Gastroesophageal sphincter (tissue), 4 donors: ENCODE measurements at regions not wholly inside any gene's neighbourhood (a gene's known extent, or its start where the extent isn't known, plus 50 kb on each side); places are given as distances from the start of the nearest gene placed in this dataset.

Experiments used
- ATAC-seq: fragments of 150-250 bp; one replicate; pipeline ENCODE4 v1.9.1; 2016; ENCODE audit warnings: mild to moderate bottlenecking, moderate library complexity
- H3K27ac ChIP-seq, 4 donors: fragments of 200-600 bp; sonication (generic) in 3 of 4; 1 replicate in 3 of 4; 2 replicates in 1 of 4; pipeline ENCODE4 v1.5.1; 2016 to 2019
- H3K27me3 ChIP-seq: fragments of 200-600 bp; sonication (generic); one replicate; pipeline ENCODE4 v1.5.1; 2019
- H3K36me3 ChIP-seq, 2 donors: fragments of 200-600 bp; sonication (generic); one replicate each; pipeline ENCODE4 v1.5.1; 2019; ENCODE audit warnings: control low read depth in 1 of 2
- H3K4me1 ChIP-seq, 3 donors: fragments of 200-600 bp; sonication (generic); 1 replicate in 2 of 3; 2 replicates in 1 of 3; pipeline ENCODE4 v1.5.1; 2016 to 2019; ENCODE audit warnings: control low read depth in 2 of 3
- H3K4me3 ChIP-seq, 2 donors: fragments of 200-600 bp; sonication (generic); one replicate each; pipeline ENCODE4 v1.5.1; 2019; ENCODE audit warnings: mild to moderate bottlenecking in 1 of 2, moderate library complexity in 1 of 2
- H3K9me3 ChIP-seq, 3 donors: fragments of 200-600 bp; sonication (generic); one replicate each; pipeline ENCODE4 v1.5.1; 2017 to 2019; ENCODE audit warnings: control low read depth in 2 of 3
- CTCF ChIP-seq, 4 experiments: fragments of 200-600 bp in 2 of 4; fragments of 450-650 bp in 2 of 4; sonication (generic) in 1 of 4; IDR thresholded peaks; one replicate each; pipeline ENCODE4 v1.5.1; 2017 to 2019; ENCODE audit warnings: antibody characterized with exemption in 4 of 4, mild to moderate bottlenecking in 2 of 4, moderate library complexity in 2 of 4
- EP300 ChIP-seq: sonication (generic); formaldehyde crosslinking; IDR thresholded peaks from one replicate; pipeline ENCODE4 v1.6.1; 2017; ENCODE audit warnings: antibody characterized with exemption, mild to moderate bottlenecking
- POLR2A ChIP-seq, 2 donors: fragments of 450-650 bp; IDR thresholded peaks; one replicate each; pipeline ENCODE4 v1.6.1; 2017; ENCODE audit warnings: antibody characterized with exemption in 2 of 2, mild to moderate bottlenecking in 2 of 2, moderate library complexity in 1 of 2
- POLR2AphosphoS5 ChIP-seq: sonication (generic); formaldehyde crosslinking; IDR thresholded peaks from one replicate; pipeline ENCODE4 v1.6.1; 2017; ENCODE audit warnings: antibody characterized with exemption
- WGBS, 2 donors: methylation state at CpG; one replicate each; pipeline ENCODE4 v1.1.5; 2018; ENCODE audit warnings: low coverage in 1 of 2; 5-methylcytosine and 5-hydroxymethylcytosine counted together

- WGBS, 2 donors: 91 to 94% methylated on average over 3 to 5 of the region's 5 CpGs
- ATAC-seq: no peak
Measured at GRCh38 chr18:78664848-78665247, 314.8 kb upstream of the SALL3 start.

GRCh38 chr18:78665644-78666043 lies 314.0 kb upstream of the SALL3 start:
- Histone ChIP-seq H3K9me3 (no peaks in the 10 kb centered on the region), H3K4me1 (no peaks in the 10 kb centered on the region), H3K4me3 (no peak overlapping the region), H3K27ac (no peak overlapping the region), H3K27me3 (peaks cover 6% of the 10 kb centered on the region), H3K36me3 (no peaks in the 10 kb centered on the region)
- WGBS, 2 donors: 86 to 93% methylated on average over 2 to 10 of the region's 10 CpGs
- TF ChIP-seq POLR2A (IDR thresholded peaks at IDR 0.05) (no peak), CTCF (IDR thresholded peaks at IDR 0.05) (no peak), EP300 (no peak), POLR2AphosphoS5 (no peak)
- ATAC-seq: no peak

More at GRCh38 chr18:78664848-78665247, 314.8 kb upstream of the SALL3 start:
- TF ChIP-seq EP300 (no peak), POLR2A (IDR thresholded peaks at IDR 0.05) (no peak), POLR2AphosphoS5 (no peak), CTCF (IDR thresholded peaks at IDR 0.05) (no peak)
- Histone ChIP-seq H3K9me3 (no peaks in the 10 kb centered on the region), H3K36me3 (no peaks in the 10 kb centered on the region), H3K27me3 (peaks cover 13% of the 10 kb centered on the region), H3K4me3 (no peak overlapping the region), H3K27ac (no peak overlapping the region), H3K4me1 (no peaks in the 10 kb centered on the region)

GRCh38 chr18:78666666-78667335 lies 312.8 kb upstream of the SALL3 start:
- Histone ChIP-seq H3K4me1 (no peaks in the 10 kb centered on the region), H3K36me3 (no peaks in the 10 kb centered on the region), H3K27me3 (peaks cover 5% of the 10 kb centered on the region), H3K9me3 (no peaks in the 10 kb centered on the region), H3K27ac (no peak overlapping the region), H3K4me3 (no peak overlapping the region)
- ATAC-seq: no peak
- TF ChIP-seq POLR2AphosphoS5 (no peak), EP300 (no peak), POLR2A (IDR thresholded peaks at IDR 0.05) (no peak), CTCF (IDR thresholded peaks at IDR 0.05) (no peak)
- 89 to 93% methylated on average over 5 to 10 of the region's 13 CpGs for WGBS, 2 donors

GRCh38 chr18:78670778-78671391 lies 308.7 kb upstream of the SALL3 start:
- 57 to 93% methylated on average over 3 to 8 of the region's 14 CpGs for WGBS, 2 donors
- Histone ChIP-seq H3K27ac (no peak overlapping the region), H3K9me3 (no peaks in the 10 kb centered on the region), H3K4me3 (no peak overlapping the region), H3K36me3 (no peaks in the 10 kb centered on the region), H3K27me3 (peaks cover 10% of the 10 kb centered on the region), H3K4me1 (no peaks in the 10 kb centered on the region)
- no peak for ATAC-seq
- TF ChIP-seq EP300: no peak
- no peak for TF ChIP-seq POLR2A (IDR thresholded peaks at IDR 0.05)
- TF ChIP-seq POLR2AphosphoS5: no peak
- no peak for TF ChIP-seq CTCF (IDR thresholded peaks at IDR 0.05)

GRCh38 chr18:78671551-78671950 lies 308.1 kb upstream of the SALL3 start:
- Histone ChIP-seq H3K4me3 (no peak overlapping the region), H3K4me1 (no peaks in the 10 kb centered on the region), H3K27ac (no peak overlapping the region), H3K9me3 (no peaks in the 10 kb centered on the region), H3K36me3 (no peaks in the 10 kb centered on the region), H3K27me3 (peaks cover 10% of the 10 kb centered on the region)
- 95 to 98% methylated on average over 7 to 8 of the region's 15 CpGs for WGBS, 2 donors
- no peak for TF ChIP-seq CTCF (IDR thresholded peaks at IDR 0.05)
- no peak for TF ChIP-seq EP300
- TF ChIP-seq POLR2A (IDR thresholded peaks at IDR 0.05): no peak
- TF ChIP-seq POLR2AphosphoS5: no peak
- no peak for ATAC-seq
